Loucy (cell line): ENCODE measurements at regions not wholly inside any gene's neighbourhood (a gene's known extent, or its start where the extent isn't known, plus 50 kb on each side); places are given as distances from the start of the nearest gene placed in this dataset.

Experiments used
- H2AFZ ChIP-seq: fragments of 200-600 bp; sonication (generic); 2 replicates; pipeline ENCODE4 v1.6.0; 2016; ENCODE audit warnings: antibody characterized with exemption, mild to moderate bottlenecking, low read length, moderate library complexity
- H3F3A ChIP-seq: fragments of 200-600 bp; 2 replicates; pipeline ENCODE4 v1.6.0; 2016; ENCODE audit warnings: antibody characterized with exemption, low read depth, mild to moderate bottlenecking
- H3K27me3 ChIP-seq: fragments of 200-600 bp; sonication (generic); 2 replicates; pipeline ENCODE4 v1.6.1; 2014; ENCODE audit warnings: low read length, mild to moderate bottlenecking; ENCODE audit not compliant: insufficient read depth, poor library complexity, severe bottlenecking
- H3K36me3 ChIP-seq: fragments of 200-600 bp; sonication (generic); 2 replicates; pipeline ENCODE4 v1.6.1; 2016; ENCODE audit warnings: low read length; ENCODE audit not compliant: insufficient read depth
- H3K4me1 ChIP-seq: fragments of 200-600 bp; sonication (generic); 2 replicates; pipeline ENCODE4 v1.5.1; 2014; ENCODE audit warnings: low read length, mild to moderate bottlenecking; ENCODE audit not compliant: insufficient read depth, poor library complexity, severe bottlenecking
- H3K4me2 ChIP-seq: fragments of 200-600 bp; sonication (generic); 2 replicates; pipeline ENCODE4 v1.6.0; 2014; ENCODE audit warnings: antibody characterized with exemption, low read length, low read depth, mild to moderate bottlenecking; ENCODE audit not compliant: poor library complexity, severe bottlenecking
- H3K4me3 ChIP-seq: fragments of 200-600 bp; sonication (generic); 2 replicates; pipeline ENCODE4 v1.5.1; 2014; ENCODE audit warnings: low read length, mild to moderate bottlenecking, mixed read lengths; ENCODE audit not compliant: poor library complexity, severe bottlenecking
- H3K79me2 ChIP-seq: fragments of 200-600 bp; sonication (generic); 2 replicates; pipeline ENCODE4 v1.6.1; 2014; ENCODE audit warnings: low read length; ENCODE audit not compliant: insufficient read depth
- H3K9ac ChIP-seq: fragments of 200-600 bp; sonication (generic); 2 replicates; pipeline ENCODE4 v1.6.0; 2014; ENCODE audit warnings: mild to moderate bottlenecking, low read depth, low read length, moderate library complexity; ENCODE audit not compliant: poor library complexity, severe bottlenecking
- H3K9me2 ChIP-seq: fragments of 200-600 bp; sonication (generic); replicated peaks from 2 replicates; pipeline ENCODE4 v1.6.1; 2016; ENCODE audit warnings: low read depth, low read length, mixed read lengths
- H3K9me3 ChIP-seq: fragments of 200-600 bp; sonication (generic); 2 replicates; pipeline ENCODE4 v1.6.1; 2014; ENCODE audit warnings: mild to moderate bottlenecking, antibody characterized with exemption, low read length, low read depth; ENCODE audit not compliant: insufficient read depth
- H4K20me1 ChIP-seq: fragments of 200-600 bp; sonication (generic); 2 replicates; pipeline ENCODE4 v1.6.0; 2014; ENCODE audit warnings: antibody characterized with exemption, low read length, mild to moderate bottlenecking; ENCODE audit not compliant: insufficient read depth, poor library complexity, severe bottlenecking
- EZH2phosphoT487 ChIP-seq: fragments of 200-600 bp; IDR thresholded peaks from 2 replicates; pipeline ENCODE4 v1.6.1; 2018; ENCODE audit warnings: antibody characterized with exemption, mild to moderate bottlenecking, moderate library complexity, borderline replicate concordance
- TF ChIP-seq, protein P1 (sequence below): fragments of 200-600 bp; sonication (generic); conservative IDR thresholded peaks from 2 replicates; pipeline ENCODE4 v1.5.1; 2014; ENCODE audit warnings: mild to moderate bottlenecking, antibody characterized with exemption, low read length

DNA sequence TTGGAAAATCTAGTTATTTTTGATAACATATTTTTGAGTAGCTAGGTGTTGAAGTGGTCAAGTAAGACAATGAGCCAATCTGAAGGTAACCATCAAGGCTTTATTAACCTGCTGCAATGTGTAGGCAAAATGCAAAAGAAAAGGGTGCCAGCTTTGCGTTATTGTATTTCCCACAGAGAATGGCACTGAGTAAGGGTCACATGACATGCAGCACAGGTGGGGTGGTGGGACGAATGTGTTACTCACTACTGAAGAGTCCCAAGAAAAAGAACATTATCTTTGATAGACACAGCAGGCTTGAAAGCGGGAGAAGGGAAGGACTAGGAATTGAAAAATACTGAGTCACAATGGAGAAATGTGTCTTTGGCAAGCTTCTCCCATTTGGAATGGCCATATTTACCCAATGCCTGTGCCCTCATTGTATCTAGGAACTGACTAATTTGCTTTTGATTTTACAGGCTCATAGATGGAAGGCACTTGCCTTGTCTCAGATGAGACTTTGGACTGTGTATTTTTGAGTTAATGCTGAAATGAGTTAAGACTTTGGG lies 898.6 kb upstream of the POT1 start:
- H2AFZ ChIP-seq = no peak overlapping the region
- no peaks in the 10 kb centered on the region for H3K4me1 ChIP-seq
- H3K9me2 ChIP-seq = no peaks in the 10 kb centered on the region
- H3K9me3 ChIP-seq = no peaks in the 10 kb centered on the region
- TF ChIP-seq, protein P1, sequence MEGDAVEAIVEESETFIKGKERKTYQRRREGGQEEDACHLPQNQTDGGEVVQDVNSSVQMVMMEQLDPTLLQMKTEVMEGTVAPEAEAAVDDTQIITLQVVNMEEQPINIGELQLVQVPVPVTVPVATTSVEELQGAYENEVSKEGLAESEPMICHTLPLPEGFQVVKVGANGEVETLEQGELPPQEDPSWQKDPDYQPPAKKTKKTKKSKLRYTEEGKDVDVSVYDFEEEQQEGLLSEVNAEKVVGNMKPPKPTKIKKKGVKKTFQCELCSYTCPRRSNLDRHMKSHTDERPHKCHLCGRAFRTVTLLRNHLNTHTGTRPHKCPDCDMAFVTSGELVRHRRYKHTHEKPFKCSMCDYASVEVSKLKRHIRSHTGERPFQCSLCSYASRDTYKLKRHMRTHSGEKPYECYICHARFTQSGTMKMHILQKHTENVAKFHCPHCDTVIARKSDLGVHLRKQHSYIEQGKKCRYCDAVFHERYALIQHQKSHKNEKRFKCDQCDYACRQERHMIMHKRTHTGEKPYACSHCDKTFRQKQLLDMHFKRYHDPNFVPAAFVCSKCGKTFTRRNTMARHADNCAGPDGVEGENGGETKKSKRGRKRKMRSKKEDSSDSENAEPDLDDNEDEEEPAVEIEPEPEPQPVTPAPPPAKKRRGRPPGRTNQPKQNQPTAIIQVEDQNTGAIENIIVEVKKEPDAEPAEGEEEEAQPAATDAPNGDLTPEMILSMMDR = no peak
- TF ChIP-seq EZH2phosphoT487 = no peak
- no peak overlapping the region for H3K9ac ChIP-seq
- H4K20me1 ChIP-seq = no peaks in the 10 kb centered on the region
- H3K36me3 ChIP-seq = no peaks in the 10 kb centered on the region
- no peak overlapping the region for H3K4me2 ChIP-seq
- no peak overlapping the region for H3K4me3 ChIP-seq
- no peaks in the 10 kb centered on the region for H3F3A ChIP-seq
- no peaks in the 10 kb centered on the region for H3K79me2 ChIP-seq
- H3K27me3 ChIP-seq = no peaks in the 10 kb centered on the region

DNA sequence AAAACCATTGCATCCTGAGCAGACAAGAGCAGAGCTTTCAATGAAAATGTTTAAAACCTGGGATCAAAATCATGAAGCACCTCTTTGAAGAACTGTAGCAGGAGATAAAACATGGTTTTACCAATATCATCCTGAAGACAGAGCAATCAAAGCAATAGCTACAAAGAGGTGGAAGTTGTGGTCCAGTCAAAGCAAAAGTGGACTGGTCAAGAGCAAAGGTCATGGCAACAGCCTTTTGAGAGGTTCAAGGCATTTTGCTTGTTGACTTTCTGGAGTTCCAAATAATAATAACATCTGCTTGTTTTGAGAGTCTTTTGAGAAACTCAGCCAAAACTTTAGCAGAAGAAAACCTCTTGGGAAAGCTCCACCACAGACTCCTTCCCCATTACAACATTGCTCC lies 893.9 kb upstream of the POT1 start:
- TF ChIP-seq, protein P1 = no peak
- no peak for TF ChIP-seq EZH2phosphoT487
- no peaks in the 10 kb centered on the region for H3K9me3 ChIP-seq
- H2AFZ ChIP-seq = no peak overlapping the region
- H3K36me3 ChIP-seq = no peaks in the 10 kb centered on the region
- H3K9me2 ChIP-seq = no peaks in the 10 kb centered on the region
- H3F3A ChIP-seq = no peaks in the 10 kb centered on the region
- H4K20me1 ChIP-seq = no peaks in the 10 kb centered on the region
- H3K4me2 ChIP-seq = no peak overlapping the region
- no peak overlapping the region for H3K4me3 ChIP-seq
- no peaks in the 10 kb centered on the region for H3K27me3 ChIP-seq
- H3K79me2 ChIP-seq = no peaks in the 10 kb centered on the region
- no peaks in the 10 kb centered on the region for H3K4me1 ChIP-seq
- H3K9ac ChIP-seq = no peak overlapping the region

DNA sequence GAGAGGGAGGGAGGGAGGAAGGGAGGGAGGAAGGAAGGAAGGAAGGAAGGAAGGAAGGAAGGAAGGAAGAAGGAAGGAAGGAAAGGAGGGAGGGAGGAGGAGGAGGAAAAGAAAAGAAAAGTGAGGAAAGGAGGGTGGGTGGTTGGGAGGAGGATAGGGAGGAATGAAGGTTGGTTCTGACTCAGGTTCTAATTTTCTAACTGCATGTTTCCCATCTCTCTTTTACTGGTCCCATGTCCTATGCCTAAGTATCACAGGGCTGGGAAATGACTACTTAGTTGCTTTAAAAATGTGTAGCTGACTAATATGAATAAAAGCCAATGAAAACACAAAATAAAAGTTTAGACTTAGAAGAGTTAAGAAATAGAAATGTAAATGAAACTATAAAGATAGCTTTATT lies 890.9 kb upstream of the POT1 start:
- H3K27me3 ChIP-seq = no peaks in the 10 kb centered on the region
- no peaks in the 10 kb centered on the region for H3K9me3 ChIP-seq
- no peaks in the 10 kb centered on the region for H3K9me2 ChIP-seq
- H2AFZ ChIP-seq = no peak overlapping the region
- no peak overlapping the region for H3K4me2 ChIP-seq
- H3F3A ChIP-seq = no peaks in the 10 kb centered on the region
- no peaks in the 10 kb centered on the region for H3K79me2 ChIP-seq
- H4K20me1 ChIP-seq = no peaks in the 10 kb centered on the region
- TF ChIP-seq, protein P1 = no peak
- H3K9ac ChIP-seq = no peak overlapping the region
- H3K4me1 ChIP-seq = no peaks in the 10 kb centered on the region
- H3K36me3 ChIP-seq = no peaks in the 10 kb centered on the region
- H3K4me3 ChIP-seq = no peak overlapping the region
